ENCODE measurements at regions not wholly inside any gene's neighbourhood (a gene's known extent, or its start where the extent isn't known, plus 50 kb on each side); places are given as distances from the start of the nearest gene placed in this dataset.

- Histone ChIP-seq H3K4me1 (no peaks in the 10 kb centered on the region), H3K4me3 (no peak overlapping the region), H3K36me3 (no peaks in the 10 kb centered on the region), H3K9me3 (no peaks in the 10 kb centered on the region), H3K27ac (no peak overlapping the region), H3K27me3 (no peaks in the 10 kb centered on the region)
- 86 to 87% methylated on average over 1 of the region's 1 CpG for WGBS, 2 donors
- TF ChIP-seq POLR2A (IDR thresholded peaks at IDR 0.05) (no peak), POLR2AphosphoS5 (IDR thresholded peaks at IDR 0.05) (no peak), CTCF (IDR thresholded peaks at IDR 0.05) (no peak), EP300 (IDR thresholded peaks at IDR 0.05) (no peak)
- DNase-seq, result no peak
- intact Hi-C loops (cut with DNase I), result no loop called here
Measured at GRCh38 chr2:57806449-57806968, 240.1 kb upstream of the VRK2 start.

GRCh38 chr2:57809230-57809629 is 237.4 kb upstream of the VRK2 start:
- H3K27ac ChIP-seq, result no peak overlapping the region

GRCh38 chr2:57821088-57821487 is 225.5 kb upstream of the VRK2 start:
- intact Hi-C loops (cut with DNase I), result no loop called here
- H3K36me3 ChIP-seq, result no peaks in the 10 kb centered on the region
- DNase-seq, result no peak
- 83 to 86% methylated on average over 1 of the region's 1 CpG for WGBS, 2 donors
- peaks cover 0 to 2% (median 0%) of the 10 kb centered on the region in 4 donors for H3K9me3 ChIP-seq
- H3K27ac ChIP-seq, result no peak overlapping the region
- no peak overlapping the region for H3K4me3 ChIP-seq
- no peak for TF ChIP-seq POLR2A (IDR thresholded peaks at IDR 0.05)
- TF ChIP-seq POLR2AphosphoS5 (IDR thresholded peaks at IDR 0.05), result no peak
- TF ChIP-seq EP300 (IDR thresholded peaks at IDR 0.05), result no peak
- no peak for TF ChIP-seq CTCF (IDR thresholded peaks at IDR 0.05)
- H3K27me3 ChIP-seq, result no peaks in the 10 kb centered on the region
- no peaks in the 10 kb centered on the region for H3K4me1 ChIP-seq

More at GRCh38 chr2:57809230-57809629, 237.4 kb upstream of the VRK2 start:
- intact Hi-C loops (cut with DNase I), result no loop called here
- no peaks in the 10 kb centered on the region for H3K9me3 ChIP-seq
- DNase-seq, result no peak
- H3K4me1 ChIP-seq, result no peaks in the 10 kb centered on the region
- no peak for TF ChIP-seq EP300 (IDR thresholded peaks at IDR 0.05)
- TF ChIP-seq CTCF (IDR thresholded peaks at IDR 0.05), result no peak
- TF ChIP-seq POLR2A (IDR thresholded peaks at IDR 0.05), result no peak
- no peak for TF ChIP-seq POLR2AphosphoS5 (IDR thresholded peaks at IDR 0.05)
- no peaks in the 10 kb centered on the region for H3K27me3 ChIP-seq
- H3K4me3 ChIP-seq, result no peak overlapping the region
- no peaks in the 10 kb centered on the region for H3K36me3 ChIP-seq

GRCh38 chr2:57828221-57828620 is 218.4 kb upstream of the VRK2 start:
- Histone ChIP-seq H3K4me1 (no peaks in the 10 kb centered on the region), H3K9me3 (peaks cover 0 to 7% (median 2%) of the 10 kb centered on the region in 4 donors), H3K4me3 (no peak overlapping the region), H3K27ac (no peak overlapping the region), H3K36me3 (no peaks in the 10 kb centered on the region), H3K27me3 (no peaks in the 10 kb centered on the region)
- no peak for TF ChIP-seq POLR2AphosphoS5 (IDR thresholded peaks at IDR 0.05)
- TF ChIP-seq EP300 (IDR thresholded peaks at IDR 0.05), result no peak
- TF ChIP-seq CTCF (IDR thresholded peaks at IDR 0.05), result no peak
- TF ChIP-seq POLR2A (IDR thresholded peaks at IDR 0.05), result no peak
- WGBS, 2 donors, result 78 to 79% methylated on average over 4 of the region's 4 CpGs
- intact Hi-C loops (cut with DNase I), result no loop called here
- no peak for DNase-seq

GRCh38 chr2:57834666-57835065 is 211.9 kb upstream of the VRK2 start:
- Histone ChIP-seq H3K36me3 (no peaks in the 10 kb centered on the region), H3K9me3 (no peaks in the 10 kb centered on the region), H3K27me3 (no peaks in the 10 kb centered on the region), H3K27ac (no peak overlapping the region), H3K4me1 (no peaks in the 10 kb centered on the region), H3K4me3 (no peak overlapping the region)
- no peak for TF ChIP-seq POLR2A (IDR thresholded peaks at IDR 0.05)
- no peak for TF ChIP-seq CTCF (IDR thresholded peaks at IDR 0.05)
- no peak for TF ChIP-seq POLR2AphosphoS5 (IDR thresholded peaks at IDR 0.05)
- TF ChIP-seq EP300 (IDR thresholded peaks at IDR 0.05), result no peak
- intact Hi-C loops (cut with DNase I), result no loop called here
- DNase-seq, result no peak
